Activated T-helper 1 cell treated with anti-CD3 and anti-CD28 coated beads, Interleukin-2, amount 50 U/mL, for 16 hours (primary cell): ENCODE measurements at regions not wholly inside any gene's neighbourhood (a gene's known extent, or its start where the extent isn't known, plus 50 kb on each side); places are given as distances from the start of the nearest gene placed in this dataset.
"Not testable (repeated sequence)": the region's sequence is repeated elsewhere in the genome, so short reads cannot be mapped to it uniquely, and the experiment has no call there.

Source experiments
- DNase-seq, 2 donors: peaks; one replicate each; pipeline ENCODE4 v3.0.0-alpha.2; 2020; ENCODE audit warnings: low read depth in 1 of 2, low spot score in 1 of 2

- no peak for DNase-seq
Observed at GRCh38 chr15:26129852-26130251, 266.7 kb upstream of the ATP10A start.

- no peak for DNase-seq
Observed at GRCh38 chr15:26128611-26129140, 265.5 kb upstream of the ATP10A start.

- no peak for DNase-seq
Observed at GRCh38 chr15:26126819-26127387, 263.8 kb upstream of the ATP10A start.

- DNase-seq, result no peak
Observed at GRCh38 chr15:26126070-26126469, 262.9 kb upstream of the ATP10A start.

GRCh38 chr15:26125664-26126063 is 262.5 kb upstream of the ATP10A start:
- DNase-seq, result no peak

- no peak for DNase-seq
Observed at GRCh38 chr15:26119322-26119721, 256.2 kb upstream of the ATP10A start.

GRCh38 chr15:26115229-26115943 is 252.3 kb upstream of the ATP10A start:
- DNase-seq, result no peak

- DNase-seq, result not testable (repeated sequence)
Observed at GRCh38 chr15:26114128-26114527, 251.0 kb upstream of the ATP10A start.

- DNase-seq, result no peak
Observed at GRCh38 chr15:26113296-26113695, 250.2 kb upstream of the ATP10A start.

GRCh38 chr15:26109203-26109602 is 246.1 kb upstream of the ATP10A start:
- no peak for DNase-seq

GRCh38 chr15:26106556-26106955 is 243.4 kb upstream of the ATP10A start:
- DNase-seq, result no peak

GRCh38 chr15:26103002-26103404 is 239.9 kb upstream of the ATP10A start:
- DNase-seq, result no peak

GRCh38 chr15:26102365-26102764 is 239.2 kb upstream of the ATP10A start:
- no peak for DNase-seq

GRCh38 chr15:26101443-26101842 is 238.3 kb upstream of the ATP10A start:
- no peak for DNase-seq

- no peak for DNase-seq
Observed at GRCh38 chr15:26098801-26099200, 235.7 kb upstream of the ATP10A start.

- no peak for DNase-seq
Observed at GRCh38 chr15:26097216-26097615, 234.1 kb upstream of the ATP10A start.

GRCh38 chr15:26096581-26096980 is 233.5 kb upstream of the ATP10A start:
- DNase-seq, result no peak

GRCh38 chr15:26095710-26096330 is 232.7 kb upstream of the ATP10A start:
- no peak for DNase-seq

GRCh38 chr15:26091184-26091583 is 228.1 kb upstream of the ATP10A start:
- no peak for DNase-seq

- no peak for DNase-seq
Observed at GRCh38 chr15:26087881-26088280, 224.8 kb upstream of the ATP10A start.

- no peak for DNase-seq
Observed at GRCh38 chr15:26087395-26087794, 224.3 kb upstream of the ATP10A start.

GRCh38 chr15:26084771-26085170 is 221.6 kb upstream of the ATP10A start:
- no peak for DNase-seq
